Glutamatergic neuron (in vitro differentiated cells): ENCODE measurements at regions not wholly inside any gene's neighbourhood (a gene's known extent, or its start where the extent isn't known, plus 50 kb on each side); places are given as distances from the start of the nearest gene placed in this dataset.
"Not testable (repeated sequence)": the region's sequence is repeated elsewhere in the genome, so short reads cannot be mapped to it uniquely, and the experiment has no call there.

Experiments used
- DNase-seq: peaks from one replicate; pipeline ENCODE4 v3.0.0; 2022
- H3K27ac Mint-ChIP-seq: one replicate; pipeline ENCODE4 v1.8.0; 2020; ENCODE audit warnings: mild to moderate bottlenecking, mixed read lengths, inconsistent platforms; ENCODE audit not compliant: unreplicated experiment
- H3K27me3 Mint-ChIP-seq: one replicate; pipeline ENCODE4 v1.8.0; 2020; ENCODE audit warnings: mild to moderate bottlenecking, moderate library complexity, mixed read lengths, inconsistent platforms; ENCODE audit not compliant: unreplicated experiment
- H3K36me3 Mint-ChIP-seq: one replicate; pipeline ENCODE4 v1.8.0; 2020; ENCODE audit warnings: mild to moderate bottlenecking, mixed read lengths, inconsistent platforms; ENCODE audit not compliant: unreplicated experiment
- H3K4me1 Mint-ChIP-seq: one replicate; pipeline ENCODE4 v1.8.0; 2020; ENCODE audit warnings: mild to moderate bottlenecking, low read depth, mixed read lengths, inconsistent platforms; ENCODE audit not compliant: unreplicated experiment
- H3K4me3 Mint-ChIP-seq: one replicate; pipeline ENCODE4 v1.8.0; 2020; ENCODE audit warnings: mild to moderate bottlenecking, mixed read lengths, inconsistent platforms; ENCODE audit not compliant: unreplicated experiment
- H3K9me3 Mint-ChIP-seq: one replicate; pipeline ENCODE4 v1.8.0; 2020; ENCODE audit warnings: mild to moderate bottlenecking, moderate library complexity, mixed read lengths, inconsistent platforms; ENCODE audit not compliant: unreplicated experiment

- H3K9me3 Mint-ChIP-seq, H3K36me3 Mint-ChIP-seq, H3K27ac Mint-ChIP-seq, H3K27me3 Mint-ChIP-seq, DNase-seq, H3K4me1 Mint-ChIP-seq, H3K4me3 Mint-ChIP-seq: not testable (repeated sequence)
Observed at GRCh38 chr16:88247583-88247966, 135.2 kb upstream of the ZNF469 start.

DNA sequence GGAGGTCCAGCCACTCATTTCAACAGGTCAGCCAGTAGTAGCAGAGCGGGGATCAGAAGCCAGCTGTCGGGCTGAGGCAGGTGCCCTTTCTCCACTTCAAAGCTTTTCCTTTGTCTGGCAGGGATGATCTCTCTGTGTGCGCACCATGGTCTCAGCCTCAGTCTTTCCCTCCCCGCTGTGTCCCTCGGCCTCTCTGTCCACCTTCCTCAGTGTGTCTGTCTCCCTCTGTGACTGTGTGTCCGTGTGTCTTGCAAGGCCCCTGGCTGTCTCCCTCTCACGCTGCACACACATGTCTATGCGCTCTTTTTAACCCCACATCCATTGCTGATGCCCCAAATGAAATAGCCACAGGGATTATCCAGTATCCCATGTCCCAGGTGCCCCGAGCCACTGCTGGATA is 134.0 kb upstream of the ZNF469 start:
- not testable (repeated sequence) for H3K27me3 Mint-ChIP-seq, H3K4me3 Mint-ChIP-seq, H3K27ac Mint-ChIP-seq, H3K4me1 Mint-ChIP-seq, DNase-seq, H3K9me3 Mint-ChIP-seq, H3K36me3 Mint-ChIP-seq

GRCh38 chr16:88250381-88250780 is 132.4 kb upstream of the ZNF469 start:
- H3K9me3 Mint-ChIP-seq, H3K36me3 Mint-ChIP-seq, H3K27me3 Mint-ChIP-seq, H3K4me3 Mint-ChIP-seq, H3K4me1 Mint-ChIP-seq, DNase-seq, H3K27ac Mint-ChIP-seq: not testable (repeated sequence)

DNA sequence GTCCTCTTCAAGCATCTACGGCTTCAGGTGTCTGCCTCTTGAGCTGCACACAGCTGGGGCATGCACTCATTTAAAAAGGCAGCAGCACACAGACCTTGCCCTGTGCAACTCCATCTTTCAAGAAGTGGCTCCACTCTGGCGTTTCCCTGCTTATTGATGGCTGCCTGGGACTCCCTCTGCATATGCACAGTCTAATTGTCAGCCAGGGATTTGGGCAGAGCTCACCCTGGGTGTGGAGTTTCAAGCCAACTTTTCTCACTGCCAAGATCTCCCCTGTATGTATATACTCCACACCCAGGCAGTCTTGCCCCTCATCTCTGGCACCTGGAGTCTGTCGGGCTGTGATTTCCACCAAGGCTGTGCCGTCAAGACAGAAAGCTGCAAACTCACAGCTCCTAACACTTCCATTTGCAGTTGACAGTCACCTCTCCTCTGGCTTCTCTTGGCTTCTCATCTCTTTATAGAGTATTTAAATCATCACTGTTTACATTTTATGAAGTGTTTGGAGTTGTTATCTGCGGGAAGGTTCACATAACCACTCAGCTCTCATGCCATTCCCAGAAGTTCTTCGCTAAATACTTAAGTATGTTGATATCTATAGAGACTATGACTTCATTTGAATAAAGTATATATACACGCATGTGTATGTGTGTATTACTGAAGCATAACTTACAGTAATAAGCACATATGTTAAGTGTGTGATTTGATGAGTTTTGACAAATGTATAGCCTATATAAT is 130.5 kb upstream of the ZNF469 start:
- not testable (repeated sequence) for H3K4me1 Mint-ChIP-seq, H3K9me3 Mint-ChIP-seq, H3K27me3 Mint-ChIP-seq, H3K27ac Mint-ChIP-seq, H3K4me3 Mint-ChIP-seq, DNase-seq
- peaks cover 13% of the 10 kb centered on the region for H3K36me3 Mint-ChIP-seq

DNA sequence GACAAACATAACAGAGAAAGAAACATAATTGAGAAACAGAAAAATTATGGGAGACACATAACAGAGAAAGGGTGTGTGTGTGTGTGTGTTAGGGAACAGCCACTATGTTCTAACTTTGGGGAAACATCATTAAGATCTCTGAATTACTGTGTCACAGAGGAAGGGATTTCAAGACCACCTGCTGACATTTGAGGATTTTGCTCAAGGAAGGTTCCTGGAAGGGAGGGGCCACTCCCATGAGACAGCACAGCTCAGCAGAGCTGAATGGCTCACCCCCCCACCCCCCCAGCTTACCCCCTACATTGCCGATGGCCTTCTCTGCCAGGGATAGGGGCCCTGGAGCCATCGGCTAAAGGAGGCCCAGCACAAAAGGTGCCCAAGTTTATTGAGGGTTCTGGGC is 124.6 kb upstream of the ZNF469 start:
- DNase-seq, H3K9me3 Mint-ChIP-seq, H3K27ac Mint-ChIP-seq, H3K27me3 Mint-ChIP-seq, H3K4me3 Mint-ChIP-seq: not testable (repeated sequence)
- Mint-ChIP-seq H3K4me1 (peaks cover 10% of the 10 kb centered on the region), H3K36me3 (peaks cover 15% of the 10 kb centered on the region)

- H3K27ac Mint-ChIP-seq, H3K27me3 Mint-ChIP-seq, H3K4me3 Mint-ChIP-seq, DNase-seq, H3K9me3 Mint-ChIP-seq: not testable (repeated sequence)
- peaks cover 13% of the 10 kb centered on the region for H3K4me1 Mint-ChIP-seq
- H3K36me3 Mint-ChIP-seq = peaks cover 15% of the 10 kb centered on the region
Observed at GRCh38 chr16:88258764-88259525, 123.8 kb upstream of the ZNF469 start.

DNA sequence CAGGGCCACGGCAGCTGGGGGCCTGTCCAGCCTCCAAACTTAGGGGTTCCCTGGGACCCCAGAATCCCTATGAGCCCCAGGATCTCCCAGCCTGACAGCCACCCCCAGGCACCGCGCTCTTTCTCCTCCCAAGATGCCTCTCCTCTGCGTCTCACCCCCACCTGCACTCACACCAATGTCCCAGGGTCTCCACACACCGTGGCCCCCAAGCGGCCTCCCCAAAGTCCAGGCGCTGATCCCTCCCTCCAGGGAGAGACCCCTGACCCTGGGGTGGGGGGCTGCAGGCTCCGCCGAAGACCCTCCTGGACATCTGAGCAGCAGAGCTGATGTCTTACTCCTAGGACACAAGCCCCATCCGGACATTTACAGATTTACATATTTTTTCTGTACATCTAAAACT is 123.2 kb upstream of the ZNF469 start:
- Mint-ChIP-seq H3K36me3 (peaks cover 15% of the 10 kb centered on the region), H3K4me1 (peaks cover 13% of the 10 kb centered on the region)
- H3K27ac Mint-ChIP-seq, DNase-seq, H3K27me3 Mint-ChIP-seq, H3K4me3 Mint-ChIP-seq, H3K9me3 Mint-ChIP-seq: not testable (repeated sequence)

DNA sequence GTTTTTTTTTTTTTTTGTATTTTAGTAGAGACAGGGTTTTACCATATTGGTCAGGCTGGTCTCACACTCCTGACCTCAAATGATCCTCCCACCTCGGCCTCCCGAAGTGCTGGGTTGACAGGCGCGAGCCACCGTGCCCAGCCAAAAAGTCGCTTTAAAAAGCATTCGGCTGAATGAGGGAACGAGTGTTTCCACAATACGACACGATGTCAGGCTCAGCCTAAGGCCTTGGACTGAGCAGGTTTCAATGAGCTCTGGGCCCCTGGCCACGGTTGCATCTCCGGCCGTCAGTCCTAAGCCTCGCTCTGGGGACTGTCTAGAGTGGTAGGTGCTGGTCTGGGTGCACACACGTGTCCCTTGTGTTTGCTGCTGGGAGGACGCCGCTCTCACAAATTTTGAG is 122.6 kb upstream of the ZNF469 start:
- not testable (repeated sequence) for H3K27me3 Mint-ChIP-seq, DNase-seq, H3K27ac Mint-ChIP-seq, H3K4me3 Mint-ChIP-seq, H3K9me3 Mint-ChIP-seq
- H3K4me1 Mint-ChIP-seq = peaks cover 13% of the 10 kb centered on the region
- H3K36me3 Mint-ChIP-seq = peaks cover 15% of the 10 kb centered on the region

DNA sequence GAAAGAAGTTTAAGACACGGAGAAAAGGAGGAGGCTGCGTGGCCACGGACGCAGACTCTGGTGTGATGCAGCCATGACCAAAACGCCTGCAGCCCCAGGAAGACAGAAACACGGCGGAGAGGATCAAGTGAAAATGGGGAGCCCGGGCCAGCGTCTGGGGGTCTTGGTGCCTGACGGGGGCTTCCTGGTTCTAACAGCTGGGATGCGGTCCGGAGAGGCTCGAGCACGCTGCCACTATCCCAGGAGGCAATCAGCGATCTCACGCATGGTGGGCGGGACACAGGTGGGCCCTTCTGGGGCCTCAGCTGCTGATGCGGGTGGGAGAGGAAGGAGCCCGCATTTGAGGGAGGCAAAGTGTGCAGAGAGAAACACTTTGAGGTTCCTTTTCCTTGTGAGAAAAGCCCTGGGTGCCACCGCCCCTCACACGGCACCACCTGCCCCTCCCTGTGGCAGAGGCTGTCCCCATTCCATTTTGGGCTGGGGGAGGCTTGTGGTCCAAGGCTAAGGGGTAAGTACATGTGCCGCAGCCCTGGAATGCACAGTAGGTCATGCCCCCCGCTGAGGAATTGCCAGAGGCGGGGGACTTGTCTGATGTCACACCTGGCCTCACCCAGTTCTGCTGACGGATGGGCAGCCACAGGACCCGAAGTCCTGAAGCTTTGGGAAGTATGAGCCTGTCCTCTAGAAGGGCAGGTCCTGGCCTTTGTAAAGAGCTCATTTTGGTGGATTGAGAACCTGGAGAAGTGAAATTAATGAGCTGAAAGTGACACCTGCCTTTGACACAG is 121.7 kb upstream of the ZNF469 start:
- peak overlapping the region; percentile 2 for H3K27ac Mint-ChIP-seq
- H3K9me3 Mint-ChIP-seq, H3K4me3 Mint-ChIP-seq, H3K36me3 Mint-ChIP-seq, H3K27me3 Mint-ChIP-seq, DNase-seq: not testable (repeated sequence)
- peaks cover 13% of the 10 kb centered on the region for H3K4me1 Mint-ChIP-seq

- H3K4me3 Mint-ChIP-seq, H3K9me3 Mint-ChIP-seq, DNase-seq, H3K27ac Mint-ChIP-seq, H3K36me3 Mint-ChIP-seq, H3K27me3 Mint-ChIP-seq: not testable (repeated sequence)
- peaks cover 18% of the 10 kb centered on the region for H3K4me1 Mint-ChIP-seq
Observed at GRCh38 chr16:88261814-88262605, 120.7 kb upstream of the ZNF469 start.

GRCh38 chr16:88262858-88263563 is 119.7 kb upstream of the ZNF469 start:
- H3K4me1 Mint-ChIP-seq = peaks cover 18% of the 10 kb centered on the region
- peak; percentile 71 for DNase-seq
- not testable (repeated sequence) for H3K36me3 Mint-ChIP-seq, H3K9me3 Mint-ChIP-seq, H3K27me3 Mint-ChIP-seq
- H3K27ac Mint-ChIP-seq = peak overlapping the region; percentile 43
- peak overlapping the region; percentile 6 for H3K4me3 Mint-ChIP-seq
